ENCODE measurements at regions not wholly inside any gene's neighbourhood (a gene's known extent, or its start where the extent isn't known, plus 50 kb on each side); places are given as distances from the start of the nearest gene placed in this dataset.

DNA sequence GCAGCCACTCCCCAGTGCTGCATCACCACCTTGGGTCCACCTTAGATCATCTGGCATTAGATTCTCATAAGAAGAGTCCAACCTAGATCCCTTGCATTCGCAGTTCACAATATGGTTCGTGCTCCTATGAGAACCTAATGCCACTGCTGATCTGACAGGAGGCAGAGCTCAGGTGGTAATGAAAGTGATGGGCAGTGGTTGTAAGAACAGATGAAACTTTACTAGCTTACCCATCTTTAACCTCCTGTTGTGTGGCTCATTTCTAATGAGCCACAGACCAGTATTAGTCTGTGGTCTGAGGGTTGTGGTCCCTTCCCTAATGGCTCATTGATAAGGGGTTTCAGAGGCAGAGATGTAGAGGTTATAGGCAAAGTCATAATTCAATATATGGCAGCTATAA, 615.9 kb upstream of the MIS18BP1 start:
- TF ChIP-seq CTCF (conservative IDR thresholded peaks at IDR 0.05; ENCODE audit: low read depth in 2 of 2) (no peak), REST (IDR thresholded peaks at IDR 0.05; ENCODE audit: unreplicated experiment) (no peak), EZH2 (IDR thresholded peaks at IDR 0.05; ENCODE audit: low read depth, unreplicated experiment) (no peak), EZH2phosphoT487 (IDR thresholded peaks at IDR 0.05; ENCODE audit: unreplicated experiment) (no peak), POLR2AphosphoS5 (IDR thresholded peaks at IDR 0.05; ENCODE audit: low read depth) (no peak), JUNB (IDR thresholded peaks at IDR 0.05; ENCODE audit: unreplicated experiment) (no peak), CREB1 (CRISPR knock-in tag; IDR thresholded peaks at IDR 0.05; ENCODE audit: low read depth) (no peak)
- TF ChIP-seq, protein P1, sequence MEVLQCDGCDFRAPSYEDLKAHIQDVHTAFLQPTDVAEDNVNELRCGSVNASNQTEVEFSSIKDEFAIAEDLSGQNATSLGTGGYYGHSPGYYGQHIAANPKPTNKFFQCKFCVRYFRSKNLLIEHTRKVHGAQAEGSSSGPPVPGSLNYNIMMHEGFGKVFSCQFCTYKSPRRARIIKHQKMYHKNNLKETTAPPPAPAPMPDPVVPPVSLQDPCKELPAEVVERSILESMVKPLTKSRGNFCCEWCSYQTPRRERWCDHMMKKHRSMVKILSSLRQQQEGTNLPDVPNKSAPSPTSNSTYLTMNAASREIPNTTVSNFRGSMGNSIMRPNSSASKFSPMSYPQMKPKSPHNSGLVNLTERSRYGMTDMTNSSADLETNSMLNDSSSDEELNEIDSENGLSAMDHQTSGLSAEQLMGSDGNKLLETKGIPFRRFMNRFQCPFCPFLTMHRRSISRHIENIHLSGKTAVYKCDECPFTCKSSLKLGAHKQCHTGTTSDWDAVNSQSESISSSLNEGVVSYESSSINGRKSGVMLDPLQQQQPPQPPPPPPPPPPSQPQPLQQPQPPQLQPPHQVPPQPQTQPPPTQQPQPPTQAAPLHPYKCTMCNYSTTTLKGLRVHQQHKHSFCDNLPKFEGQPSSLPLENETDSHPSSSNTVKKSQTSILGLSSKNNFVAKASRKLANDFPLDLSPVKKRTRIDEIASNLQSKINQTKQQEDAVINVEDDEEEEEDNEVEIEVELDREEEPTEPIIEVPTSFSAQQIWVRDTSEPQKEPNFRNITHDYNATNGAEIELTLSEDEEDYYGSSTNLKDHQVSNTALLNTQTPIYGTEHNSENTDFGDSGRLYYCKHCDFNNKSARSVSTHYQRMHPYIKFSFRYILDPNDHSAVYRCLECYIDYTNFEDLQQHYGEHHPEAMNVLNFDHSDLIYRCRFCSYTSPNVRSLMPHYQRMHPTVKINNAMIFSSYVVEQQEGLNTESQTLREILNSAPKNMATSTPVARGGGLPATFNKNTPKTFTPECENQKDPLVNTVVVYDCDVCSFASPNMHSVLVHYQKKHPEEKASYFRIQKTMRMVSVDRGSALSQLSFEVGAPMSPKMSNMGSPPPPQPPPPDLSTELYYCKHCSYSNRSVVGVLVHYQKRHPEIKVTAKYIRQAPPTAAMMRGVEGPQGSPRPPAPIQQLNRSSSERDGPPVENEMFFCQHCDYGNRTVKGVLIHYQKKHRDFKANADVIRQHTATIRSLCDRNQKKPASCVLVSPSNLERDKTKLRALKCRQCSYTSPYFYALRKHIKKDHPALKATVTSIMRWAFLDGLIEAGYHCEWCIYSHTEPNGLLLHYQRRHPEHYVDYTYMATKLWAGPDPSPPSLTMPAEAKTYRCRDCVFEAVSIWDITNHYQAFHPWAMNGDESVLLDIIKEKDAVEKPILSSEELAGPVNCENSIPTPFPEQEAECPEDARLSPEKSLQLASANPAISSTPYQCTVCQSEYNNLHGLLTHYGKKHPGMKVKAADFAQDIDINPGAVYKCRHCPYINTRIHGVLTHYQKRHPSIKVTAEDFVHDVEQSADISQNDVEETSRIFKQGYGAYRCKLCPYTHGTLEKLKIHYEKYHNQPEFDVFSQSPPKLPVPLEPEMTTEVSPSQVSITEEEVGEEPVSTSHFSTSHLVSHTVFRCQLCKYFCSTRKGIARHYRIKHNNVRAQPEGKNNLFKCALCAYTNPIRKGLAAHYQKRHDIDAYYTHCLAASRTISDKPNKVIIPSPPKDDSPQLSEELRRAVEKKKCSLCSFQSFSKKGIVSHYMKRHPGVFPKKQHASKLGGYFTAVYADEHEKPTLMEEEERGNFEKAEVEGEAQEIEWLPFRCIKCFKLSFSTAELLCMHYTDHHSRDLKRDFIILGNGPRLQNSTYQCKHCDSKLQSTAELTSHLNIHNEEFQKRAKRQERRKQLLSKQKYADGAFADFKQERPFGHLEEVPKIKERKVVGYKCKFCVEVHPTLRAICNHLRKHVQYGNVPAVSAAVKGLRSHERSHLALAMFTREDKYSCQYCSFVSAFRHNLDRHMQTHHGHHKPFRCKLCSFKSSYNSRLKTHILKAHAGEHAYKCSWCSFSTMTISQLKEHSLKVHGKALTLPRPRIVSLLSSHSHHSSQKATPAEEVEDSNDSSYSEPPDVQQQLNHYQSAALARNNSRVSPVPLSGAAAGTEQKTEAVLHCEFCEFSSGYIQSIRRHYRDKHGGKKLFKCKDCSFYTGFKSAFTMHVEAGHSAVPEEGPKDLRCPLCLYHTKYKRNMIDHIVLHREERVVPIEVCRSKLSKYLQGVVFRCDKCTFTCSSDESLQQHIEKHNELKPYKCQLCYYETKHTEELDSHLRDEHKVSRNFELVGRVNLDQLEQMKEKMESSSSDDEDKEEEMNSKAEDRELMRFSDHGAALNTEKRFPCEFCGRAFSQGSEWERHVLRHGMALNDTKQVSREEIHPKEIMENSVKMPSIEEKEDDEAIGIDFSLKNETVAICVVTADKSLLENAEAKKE (CRISPR knock-in tag; IDR thresholded peaks at IDR 0.05) = no peak

Measured in GM23338 (cell line).